ENCODE measurements at regions not wholly inside any gene's neighbourhood (a gene's known extent, or its start where the extent isn't known, plus 50 kb on each side); places are given as distances from the start of the nearest gene placed in this dataset.

GRCh38 chr4:60605646-60606354, 594.3 kb upstream of the ADGRL3 start:
- peak; percentile 61 for DNase-seq
- Histone ChIP-seq H4K20me1 (ENCODE audit: low read length) (no peaks in the 10 kb centered on the region), H3K9me2 (replicated peaks; ENCODE audit: low read length) (no peaks in the 10 kb centered on the region), H3K4me2 (ENCODE audit: low read length) (no peak overlapping the region), H3K4me1 (ENCODE audit: insufficient read depth, low read length) (peaks cover 6% of the 10 kb centered on the region), H2AFZ (ENCODE audit: low read length) (no peak overlapping the region), H3K9me3 (ENCODE audit: low read length) (no peaks in the 10 kb centered on the region), H3K79me2 (ENCODE audit: low read length) (no peaks in the 10 kb centered on the region), H3F3A (ENCODE audit: low read length, unreplicated experiment) (peaks cover under 1% of the 10 kb centered on the region), H3K36me3 (ENCODE audit: low read depth, low read length) (no peaks in the 10 kb centered on the region), H3K27ac (ENCODE audit: low read length) (no peak overlapping the region), H3K4me3 (ENCODE audit: low read length) (no peak overlapping the region), H3K9ac (ENCODE audit: low read length) (no peak overlapping the region), H3K27me3 (ENCODE audit: low read length) (no peaks in the 10 kb centered on the region)
- POLR2A ChIA-PET (ENCODE audit: unreplicated experiment): no interaction called here
- CTCF ChIA-PET: no interaction called here
- no TSS peak for BruUV-seq (replicated peaks)
- ATAC-seq: peak; percentile 69
- no peak for TF ChIP-seq EZH2 (IDR thresholded peaks at IDR 0.05; ENCODE audit: low read length, unreplicated experiment)
- TF ChIP-seq, protein P1, sequence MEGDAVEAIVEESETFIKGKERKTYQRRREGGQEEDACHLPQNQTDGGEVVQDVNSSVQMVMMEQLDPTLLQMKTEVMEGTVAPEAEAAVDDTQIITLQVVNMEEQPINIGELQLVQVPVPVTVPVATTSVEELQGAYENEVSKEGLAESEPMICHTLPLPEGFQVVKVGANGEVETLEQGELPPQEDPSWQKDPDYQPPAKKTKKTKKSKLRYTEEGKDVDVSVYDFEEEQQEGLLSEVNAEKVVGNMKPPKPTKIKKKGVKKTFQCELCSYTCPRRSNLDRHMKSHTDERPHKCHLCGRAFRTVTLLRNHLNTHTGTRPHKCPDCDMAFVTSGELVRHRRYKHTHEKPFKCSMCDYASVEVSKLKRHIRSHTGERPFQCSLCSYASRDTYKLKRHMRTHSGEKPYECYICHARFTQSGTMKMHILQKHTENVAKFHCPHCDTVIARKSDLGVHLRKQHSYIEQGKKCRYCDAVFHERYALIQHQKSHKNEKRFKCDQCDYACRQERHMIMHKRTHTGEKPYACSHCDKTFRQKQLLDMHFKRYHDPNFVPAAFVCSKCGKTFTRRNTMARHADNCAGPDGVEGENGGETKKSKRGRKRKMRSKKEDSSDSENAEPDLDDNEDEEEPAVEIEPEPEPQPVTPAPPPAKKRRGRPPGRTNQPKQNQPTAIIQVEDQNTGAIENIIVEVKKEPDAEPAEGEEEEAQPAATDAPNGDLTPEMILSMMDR (conservative IDR thresholded peaks at IDR 0.05; ENCODE audit: low read depth, low read length): no peak
- TF ChIP-seq EZH2phosphoT487 (IDR thresholded peaks at IDR 0.05; ENCODE audit: borderline replicate concordance, low read length): no peak
- intact Hi-C loops (cut with micrococcal nuclease): no loop called here

DNA sequence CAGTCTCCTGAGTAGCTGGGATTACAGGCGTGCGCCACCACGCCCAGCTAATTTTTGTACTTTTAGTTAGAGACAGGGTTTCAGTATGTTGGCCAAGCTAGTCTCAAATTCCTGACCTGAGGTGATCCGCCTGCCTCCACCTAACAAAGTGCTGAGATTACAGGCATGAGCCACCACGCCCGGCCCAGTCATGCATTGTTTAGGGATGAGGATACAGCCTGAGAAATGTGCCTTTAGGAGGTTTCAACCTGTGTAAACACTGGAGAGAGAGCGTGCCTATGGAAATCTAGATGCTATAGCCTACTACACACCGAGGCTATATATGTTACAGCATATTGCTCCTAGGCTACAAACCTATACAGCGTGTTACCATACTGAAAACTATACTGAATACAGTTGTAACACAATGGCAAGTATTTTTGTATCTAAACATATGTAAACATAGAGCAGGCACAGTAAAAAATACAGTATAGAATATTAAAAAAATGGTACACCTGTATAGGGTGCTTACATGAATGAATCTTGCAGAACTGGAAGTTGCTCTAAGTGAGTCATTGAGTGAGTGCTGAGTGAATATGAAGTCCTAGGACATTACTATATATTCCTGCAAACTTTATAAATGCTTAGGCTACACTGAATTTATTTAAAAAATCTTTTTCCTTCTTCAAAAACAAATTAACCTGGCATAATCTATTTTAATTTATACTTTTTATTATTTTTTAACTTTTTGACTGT, 588.2 kb upstream of the ADGRL3 start:
- POLR2A ChIA-PET (ENCODE audit: unreplicated experiment): interaction anchor here (0.6 to 0.7 kb wide), 3 partner anchors 49 to 94 kb away, joined by 3 to 8 read pairs (median 3); no protein-coding TSS in a partner anchor
- Histone ChIP-seq H3K4me2 (ENCODE audit: low read length) (peak overlapping the region; percentile 76), H3K4me1 (ENCODE audit: insufficient read depth, low read length) (peaks cover 32% of the 10 kb centered on the region), H3K9me3 (ENCODE audit: low read length) (no peaks in the 10 kb centered on the region), H3K4me3 (ENCODE audit: low read length) (peak overlapping the region; percentile 47; the same call in 1 of the 2 replicates), H3K79me2 (ENCODE audit: low read length) (no peaks in the 10 kb centered on the region), H2AFZ (ENCODE audit: low read length) (peak overlapping the region; percentile 65), H3K9me2 (replicated peaks; ENCODE audit: low read length) (no peaks in the 10 kb centered on the region), H4K20me1 (ENCODE audit: low read length) (no peaks in the 10 kb centered on the region), H3F3A (ENCODE audit: low read length, unreplicated experiment) (peaks cover 13% of the 10 kb centered on the region), H3K27me3 (ENCODE audit: low read length) (no peaks in the 10 kb centered on the region), H3K36me3 (ENCODE audit: low read depth, low read length) (no peaks in the 10 kb centered on the region), H3K27ac (ENCODE audit: low read length) (peak overlapping the region; percentile 94), H3K9ac (ENCODE audit: low read length) (peak overlapping the region; percentile 61)
- ATAC-seq (peak; percentile 97), DNase-seq (peak; percentile 98)
- CTCF ChIA-PET: no interaction called here
- TF ChIP-seq, protein P1 (conservative IDR thresholded peaks at IDR 0.05; ENCODE audit: low read depth, low read length): no peak
- no peak for TF ChIP-seq EZH2 (IDR thresholded peaks at IDR 0.05; ENCODE audit: low read length, unreplicated experiment)
- TF ChIP-seq EZH2phosphoT487 (IDR thresholded peaks at IDR 0.05; ENCODE audit: borderline replicate concordance, low read length): no peak
- intact Hi-C loops (cut with micrococcal nuclease): no loop called here
- BruUV-seq (replicated peaks): no TSS peak

DNA sequence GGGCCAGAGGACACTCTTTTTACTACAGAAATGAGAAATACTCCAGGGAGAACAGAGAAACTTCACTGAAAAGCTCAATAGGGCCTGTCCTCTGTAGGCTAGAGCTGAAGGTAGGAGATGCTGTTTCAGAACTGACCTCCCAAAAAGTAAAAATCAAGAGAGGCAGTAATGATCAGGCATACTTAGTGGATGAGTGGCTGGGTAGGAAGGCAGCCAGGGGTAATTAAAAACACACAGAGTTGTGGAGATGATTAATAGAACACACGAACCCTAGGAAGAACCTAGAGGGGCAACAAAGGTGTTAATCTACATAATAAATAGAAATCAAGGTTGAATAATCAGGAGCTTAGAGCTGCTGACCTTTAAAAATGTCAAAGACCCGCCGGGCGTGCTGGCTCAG, 582.4 kb upstream of the ADGRL3 start:
- DNase-seq (no peak), ATAC-seq (no peak)
- H3K27ac ChIP-seq (ENCODE audit: low read length): no peak overlapping the region
- no peaks in the 10 kb centered on the region for H3K79me2 ChIP-seq (ENCODE audit: low read length)
- intact Hi-C loops (cut with micrococcal nuclease): no loop called here
- no peaks in the 10 kb centered on the region for H3K9me3 ChIP-seq (ENCODE audit: low read length)
- POLR2A ChIA-PET (ENCODE audit: unreplicated experiment): no interaction called here
- H3K4me1 ChIP-seq (ENCODE audit: insufficient read depth, low read length): peaks cover 14% of the 10 kb centered on the region
- H4K20me1 ChIP-seq (ENCODE audit: low read length): no peaks in the 10 kb centered on the region
- peaks cover 2% of the 10 kb centered on the region for H3F3A ChIP-seq (ENCODE audit: low read length, unreplicated experiment)
- no peak overlapping the region for H2AFZ ChIP-seq (ENCODE audit: low read length)
- no peaks in the 10 kb centered on the region for H3K27me3 ChIP-seq (ENCODE audit: low read length)
- H3K36me3 ChIP-seq (ENCODE audit: low read depth, low read length): no peaks in the 10 kb centered on the region
- no peak overlapping the region for H3K4me3 ChIP-seq (ENCODE audit: low read length)
- no peak overlapping the region for H3K4me2 ChIP-seq (ENCODE audit: low read length)
- BruUV-seq (replicated peaks): no TSS peak
- no peak for TF ChIP-seq EZH2 (IDR thresholded peaks at IDR 0.05; ENCODE audit: low read length, unreplicated experiment)
- TF ChIP-seq EZH2phosphoT487 (IDR thresholded peaks at IDR 0.05; ENCODE audit: borderline replicate concordance, low read length): no peak
- TF ChIP-seq, protein P1 (conservative IDR thresholded peaks at IDR 0.05; ENCODE audit: low read depth, low read length): no peak
- H3K9ac ChIP-seq (ENCODE audit: low read length): no peak overlapping the region
- CTCF ChIA-PET: no interaction called here
- H3K9me2 ChIP-seq (replicated peaks; ENCODE audit: low read length): no peaks in the 10 kb centered on the region; the same call in 1 of the 2 replicates

Data from PC-3 (cell line).